ENCODE measurements at regions not wholly inside any gene's neighbourhood (a gene's known extent, or its start where the extent isn't known, plus 50 kb on each side); places are given as distances from the start of the nearest gene placed in this dataset.

DNA sequence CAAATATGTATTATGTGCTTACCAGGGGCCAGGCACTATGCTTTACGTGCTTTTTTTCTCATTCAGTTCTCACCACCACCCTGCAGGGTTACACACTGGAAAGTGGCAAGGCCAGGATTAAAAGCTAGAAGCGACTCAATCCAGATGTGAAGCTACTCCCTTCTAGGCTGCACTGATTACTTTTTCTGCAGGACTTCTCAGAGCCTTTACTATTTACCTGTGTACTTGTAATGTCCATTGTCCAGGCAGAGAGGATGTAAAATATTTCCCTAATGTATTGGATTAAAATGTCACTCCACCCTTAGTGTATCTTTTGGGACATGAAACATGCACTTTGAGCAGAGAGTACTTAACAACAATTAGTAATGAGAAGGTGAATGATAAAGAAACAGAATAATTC, 287.5 kb upstream of the EEF2KMT start:
- H3K23ac ChIP-seq (ENCODE audit: low read depth, low read length): no peak overlapping the region
- TF ChIP-seq MAZ (IDR thresholded peaks at IDR 0.05; ENCODE audit: borderline replicate concordance, low read depth, low read length) (no peak), BHLHE40 (IDR thresholded peaks at IDR 0.05; ENCODE audit: low read depth, low read length) (no peak), POLR2A (IDR thresholded peaks at IDR 0.05; ENCODE audit: low read depth, low read length) (no peak), NFE2L2 (IDR thresholded peaks at IDR 0.05; ENCODE audit: low read depth, low read length) (no peak), MXI1 (IDR thresholded peaks at IDR 0.05; ENCODE audit: borderline replicate concordance, low read depth, low read length) (no peak), CHD1 (IDR thresholded peaks at IDR 0.05; ENCODE audit: low read depth, low read length) (no peak)
- dilution Hi-C loops (cut with HindIII; ENCODE audit: low sequenced_read_pairs, unreplicated experiment): no loop called here
- no peak overlapping the region for H2BK120ac ChIP-seq (ENCODE audit: low read depth, low read length)
- no CpG with 5 or more reads among the region's 2 CpGs for WGBS, 2 experiments (ENCODE audit: extremely low coverage in 2 of 2, insufficient read length in 1 of 2)
- no peaks in the 10 kb centered on the region for H3K9me1 ChIP-seq (ENCODE audit: insufficient read depth, low read length)
- no peak overlapping the region for H3K56ac ChIP-seq (ENCODE audit: extremely low read depth, insufficient read depth, low read length)
- ATAC-seq (ENCODE audit: low read depth) (no peak), DNase-seq (no peak)
- CTCF ChIA-PET: no interaction called here
- no peak overlapping the region for H3K27ac ChIP-seq (ENCODE audit: insufficient read depth, low read length)
- in situ Hi-C loops (cut with MboI; ENCODE audit: low sequenced_read_pairs): no loop called here
- intact Hi-C loops (cut with micrococcal nuclease): no loop called here
- H3K4ac ChIP-seq (ENCODE audit: low read depth, low read length): no peak overlapping the region
- H3K4me1 ChIP-seq (ENCODE audit: control insufficient read depth, insufficient read depth, low read length): no peaks in the 10 kb centered on the region
- no peak overlapping the region for H2BK15ac ChIP-seq (ENCODE audit: low read depth, low read length)
- H3K9ac ChIP-seq (ENCODE audit: low read depth, low read length): no peak overlapping the region
- no peaks in the 10 kb centered on the region for H3K79me1 ChIP-seq (ENCODE audit: low read depth in 1 of 2, low read length in 2 of 2)
- no peaks in the 10 kb centered on the region for H3K36me3 ChIP-seq (ENCODE audit: control insufficient read depth, insufficient read depth, low read length)
- no peak overlapping the region for H2AK5ac ChIP-seq (ENCODE audit: low read depth, low read length)
- H3K4me3 ChIP-seq (ENCODE audit: insufficient read depth, low read depth, low read length): no peak overlapping the region
- no peak overlapping the region for H4K5ac ChIP-seq (ENCODE audit: low read depth, low read length)
- H4K91ac ChIP-seq (ENCODE audit: insufficient read depth, low read depth, low read length): no peak overlapping the region
- no peak overlapping the region for H2BK5ac ChIP-seq (ENCODE audit: low read depth, low read length, poor library complexity, severe bottlenecking)
- H2AK9ac ChIP-seq (replicated peaks; ENCODE audit: low read depth, low read length, poor library complexity): no peak overlapping the region
- POLR2A ChIA-PET (ENCODE audit: unreplicated experiment): no interaction called here
- peaks cover 22% of the 10 kb centered on the region for H3K9me3 ChIP-seq (ENCODE audit: control insufficient read depth, insufficient read depth, low read length)
- no peak overlapping the region for H3K18ac ChIP-seq (ENCODE audit: low read depth, low read length)
- BruUV-seq (replicated peaks): no TSS peak
- no peak overlapping the region for H4K8ac ChIP-seq (ENCODE audit: low read depth in 2 of 2, low read length in 2 of 2)
- no peak overlapping the region for H3K14ac ChIP-seq (replicated peaks; ENCODE audit: low read depth, low read length)
- H4K20me1 ChIP-seq (ENCODE audit: insufficient read depth, low read length): no peaks in the 10 kb centered on the region
- no peaks in the 10 kb centered on the region for H3K27me3 ChIP-seq (ENCODE audit: control insufficient read depth, insufficient read depth, low read length)
- no peak overlapping the region for H2BK20ac ChIP-seq (ENCODE audit: low read depth, low read length)
- no peak overlapping the region for H2AFZ ChIP-seq (replicated peaks; ENCODE audit: low read length, poor library complexity)
- H3K4me2 ChIP-seq (ENCODE audit: low read depth, low read length): no peak overlapping the region
